Uterus (tissue), 2 donors: ENCODE measurements at regions not wholly inside any gene's neighbourhood (a gene's known extent, or its start where the extent isn't known, plus 50 kb on each side); places are given as distances from the start of the nearest gene placed in this dataset.

ENCODE experiments used
- POLR2A ChIP-seq, 2 donors: fragments of 450-650 bp; IDR thresholded peaks; one replicate each; pipeline ENCODE4 v1.6.1; 2016; ENCODE audit warnings: antibody characterized with exemption in 2 of 2, mild to moderate bottlenecking in 1 of 2, moderate library complexity in 1 of 2
- TF ChIP-seq, protein P1 (sequence below), 4 experiments: fragments of 200-600 bp in 2 of 4; fragments of 450-650 bp in 2 of 4; sonication (generic) in 2 of 4; IDR thresholded peaks; one replicate each; pipeline ENCODE4 v1.5.1; 2016 to 2019; ENCODE audit warnings: antibody characterized with exemption in 4 of 4, mild to moderate bottlenecking in 2 of 4, moderate library complexity in 1 of 4

- TF ChIP-seq, protein P1, sequence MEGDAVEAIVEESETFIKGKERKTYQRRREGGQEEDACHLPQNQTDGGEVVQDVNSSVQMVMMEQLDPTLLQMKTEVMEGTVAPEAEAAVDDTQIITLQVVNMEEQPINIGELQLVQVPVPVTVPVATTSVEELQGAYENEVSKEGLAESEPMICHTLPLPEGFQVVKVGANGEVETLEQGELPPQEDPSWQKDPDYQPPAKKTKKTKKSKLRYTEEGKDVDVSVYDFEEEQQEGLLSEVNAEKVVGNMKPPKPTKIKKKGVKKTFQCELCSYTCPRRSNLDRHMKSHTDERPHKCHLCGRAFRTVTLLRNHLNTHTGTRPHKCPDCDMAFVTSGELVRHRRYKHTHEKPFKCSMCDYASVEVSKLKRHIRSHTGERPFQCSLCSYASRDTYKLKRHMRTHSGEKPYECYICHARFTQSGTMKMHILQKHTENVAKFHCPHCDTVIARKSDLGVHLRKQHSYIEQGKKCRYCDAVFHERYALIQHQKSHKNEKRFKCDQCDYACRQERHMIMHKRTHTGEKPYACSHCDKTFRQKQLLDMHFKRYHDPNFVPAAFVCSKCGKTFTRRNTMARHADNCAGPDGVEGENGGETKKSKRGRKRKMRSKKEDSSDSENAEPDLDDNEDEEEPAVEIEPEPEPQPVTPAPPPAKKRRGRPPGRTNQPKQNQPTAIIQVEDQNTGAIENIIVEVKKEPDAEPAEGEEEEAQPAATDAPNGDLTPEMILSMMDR (IDR thresholded peaks at IDR 0.05) = no peak
- TF ChIP-seq POLR2A (IDR thresholded peaks at IDR 0.05) = no peak
Measured at GRCh38 chr6:91293395-91293794, 706.5 kb upstream of the MAP3K7 start.
